Neural progenitor cell (in vitro differentiated cells): ENCODE measurements at regions not wholly inside any gene's neighbourhood (a gene's known extent, or its start where the extent isn't known, plus 50 kb on each side); places are given as distances from the start of the nearest gene placed in this dataset.

Experiments used
- DNase-seq: peaks from one replicate; pipeline ENCODE4 v3.0.0-alpha.2; 2016; ENCODE audit warnings: low spot score
- H2AFZ ChIP-seq: fragments of 200-600 bp; sonication (generic); replicated peaks from 2 replicates; pipeline ENCODE4 v1.6.1; 2016; ENCODE audit warnings: antibody characterized with exemption
- H3F3A ChIP-seq: fragments of 200-600 bp; sonication (generic); 2 replicates; pipeline ENCODE4 v1.6.1; 2016; ENCODE audit warnings: antibody characterized with exemption, low read depth
- H3K27ac ChIP-seq: fragments of 200-600 bp; sonication (generic); 2 replicates; pipeline ENCODE4 v1.5.1; 2016; ENCODE audit warnings: mild to moderate bottlenecking
- H3K27me3 ChIP-seq: fragments of 200-600 bp; sonication (generic); 2 replicates; pipeline ENCODE4 v1.6.1; 2016; ENCODE audit warnings: mild to moderate bottlenecking, moderate library complexity
- H3K36me3 ChIP-seq: fragments of 200-600 bp; sonication (generic); 2 replicates; pipeline ENCODE4 v1.5.1; 2016
- H3K4me1 ChIP-seq: fragments of 200-600 bp; sonication (generic); 2 replicates; pipeline ENCODE4 v1.6.1; 2016; ENCODE audit warnings: mixed run types
- H3K4me2 ChIP-seq: fragments of 200-600 bp; sonication (generic); 2 replicates; pipeline ENCODE4 v1.6.1; 2016
- H3K4me3 ChIP-seq: fragments of 200-600 bp; sonication (generic); 2 replicates; pipeline ENCODE4 v1.5.1; 2016
- H3K79me2 ChIP-seq: fragments of 200-600 bp; sonication (generic); 2 replicates; pipeline ENCODE4 v1.6.1; 2016; ENCODE audit warnings: low read depth
- H3K9ac ChIP-seq: fragments of 200-600 bp; sonication (generic); 2 replicates; pipeline ENCODE4 v1.6.1; 2016
- H3K9me3 ChIP-seq: fragments of 200-600 bp; sonication (generic); 2 replicates; pipeline ENCODE4 v1.5.1; 2016; ENCODE audit warnings: low read depth
- H4K20me1 ChIP-seq: fragments of 200-600 bp; sonication (generic); 2 replicates; pipeline ENCODE4 v1.6.1; 2016; ENCODE audit warnings: low read depth
- H3K27ac Mint-ChIP-seq: 3 replicates; pipeline ENCODE4 v1.8.0; 2021; ENCODE audit warnings: mixed read lengths
- H3K27me3 Mint-ChIP-seq: 2 replicates; pipeline ENCODE4 v1.8.0; 2022; ENCODE audit warnings: low read depth, mild to moderate bottlenecking, inconsistent platforms, moderate library complexity, mixed read lengths; ENCODE audit not compliant: insufficient read depth
- H3K36me3 Mint-ChIP-seq: 3 replicates; pipeline ENCODE4 v1.8.0; 2021; ENCODE audit warnings: mixed read lengths
- H3K4me1 Mint-ChIP-seq: 3 replicates; pipeline ENCODE4 v1.8.0; 2021; ENCODE audit warnings: mixed read lengths
- H3K4me3 Mint-ChIP-seq: 3 replicates; pipeline ENCODE4 v1.8.0; 2021; ENCODE audit warnings: mild to moderate bottlenecking, moderate library complexity, mixed read lengths
- H3K9me3 Mint-ChIP-seq: 3 replicates; pipeline ENCODE4 v1.8.0; 2020; ENCODE audit warnings: mixed read lengths
- EZH2 ChIP-seq: fragments of 200-600 bp; sonication (generic); IDR thresholded peaks from 2 replicates; pipeline ENCODE4 v1.6.1; 2017; ENCODE audit warnings: antibody characterized with exemption, mild to moderate bottlenecking, moderate library complexity
- EZH2phosphoT487 ChIP-seq: fragments of 200-600 bp; sonication (generic); IDR thresholded peaks from 2 replicates; pipeline ENCODE4 v1.6.1; 2017; ENCODE audit warnings: antibody characterized with exemption
- TF ChIP-seq, protein P1 (sequence below): fragments of 200-600 bp; sonication (generic); IDR thresholded peaks from 2 replicates; pipeline ENCODE4 v1.5.1; 2017; ENCODE audit warnings: antibody characterized with exemption, mild to moderate bottlenecking

GRCh38 chr17:37831986-37832385, 87.1 kb upstream of the HNF1B start:
- no peaks in the 10 kb centered on the region for H3K27me3 ChIP-seq
- no peak overlapping the region for H3K4me3 Mint-ChIP-seq
- H3K27ac ChIP-seq: no peak overlapping the region
- peaks cover 6% of the 10 kb centered on the region for H3K27me3 Mint-ChIP-seq
- TF ChIP-seq, protein P1, sequence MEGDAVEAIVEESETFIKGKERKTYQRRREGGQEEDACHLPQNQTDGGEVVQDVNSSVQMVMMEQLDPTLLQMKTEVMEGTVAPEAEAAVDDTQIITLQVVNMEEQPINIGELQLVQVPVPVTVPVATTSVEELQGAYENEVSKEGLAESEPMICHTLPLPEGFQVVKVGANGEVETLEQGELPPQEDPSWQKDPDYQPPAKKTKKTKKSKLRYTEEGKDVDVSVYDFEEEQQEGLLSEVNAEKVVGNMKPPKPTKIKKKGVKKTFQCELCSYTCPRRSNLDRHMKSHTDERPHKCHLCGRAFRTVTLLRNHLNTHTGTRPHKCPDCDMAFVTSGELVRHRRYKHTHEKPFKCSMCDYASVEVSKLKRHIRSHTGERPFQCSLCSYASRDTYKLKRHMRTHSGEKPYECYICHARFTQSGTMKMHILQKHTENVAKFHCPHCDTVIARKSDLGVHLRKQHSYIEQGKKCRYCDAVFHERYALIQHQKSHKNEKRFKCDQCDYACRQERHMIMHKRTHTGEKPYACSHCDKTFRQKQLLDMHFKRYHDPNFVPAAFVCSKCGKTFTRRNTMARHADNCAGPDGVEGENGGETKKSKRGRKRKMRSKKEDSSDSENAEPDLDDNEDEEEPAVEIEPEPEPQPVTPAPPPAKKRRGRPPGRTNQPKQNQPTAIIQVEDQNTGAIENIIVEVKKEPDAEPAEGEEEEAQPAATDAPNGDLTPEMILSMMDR: no peak
- TF ChIP-seq EZH2phosphoT487: no peak
- no peak for TF ChIP-seq EZH2
- H3K79me2 ChIP-seq: no peaks in the 10 kb centered on the region
- H2AFZ ChIP-seq: no peak overlapping the region
- no peak overlapping the region for H3K4me2 ChIP-seq
- H3K4me1 Mint-ChIP-seq: peaks cover 52% of the 10 kb centered on the region
- H3K27ac Mint-ChIP-seq: no peak overlapping the region
- H3K9ac ChIP-seq: no peak overlapping the region
- H3K9me3 Mint-ChIP-seq: no peaks in the 10 kb centered on the region
- no peaks in the 10 kb centered on the region for H3K9me3 ChIP-seq
- no peaks in the 10 kb centered on the region for H3F3A ChIP-seq
- peaks cover 5% of the 10 kb centered on the region for H3K4me1 ChIP-seq
- H3K36me3 Mint-ChIP-seq: no peaks in the 10 kb centered on the region
- no peak for DNase-seq
- no peak overlapping the region for H3K4me3 ChIP-seq
- H4K20me1 ChIP-seq: no peaks in the 10 kb centered on the region
- H3K36me3 ChIP-seq: no peaks in the 10 kb centered on the region

GRCh38 chr17:37831492-37831891, 86.6 kb upstream of the HNF1B start:
- Histone ChIP-seq H2AFZ (no peak overlapping the region), H3K27me3 (no peaks in the 10 kb centered on the region), H3K9me3 (no peaks in the 10 kb centered on the region), H4K20me1 (no peaks in the 10 kb centered on the region), H3K27ac (no peak overlapping the region), H3F3A (no peaks in the 10 kb centered on the region), H3K4me2 (no peak overlapping the region), H3K79me2 (no peaks in the 10 kb centered on the region), H3K4me1 (peaks cover 5% of the 10 kb centered on the region), H3K9ac (no peak overlapping the region), H3K4me3 (no peak overlapping the region), H3K36me3 (no peaks in the 10 kb centered on the region)
- DNase-seq: no peak
- TF ChIP-seq EZH2 (no peak), EZH2phosphoT487 (no peak)
- TF ChIP-seq, protein P1: no peak
- Mint-ChIP-seq H3K36me3 (no peaks in the 10 kb centered on the region), H3K4me1 (peaks cover 57% of the 10 kb centered on the region), H3K27me3 (peaks cover 6% of the 10 kb centered on the region), H3K9me3 (no peaks in the 10 kb centered on the region), H3K4me3 (no peak overlapping the region), H3K27ac (no peak overlapping the region)

DNA sequence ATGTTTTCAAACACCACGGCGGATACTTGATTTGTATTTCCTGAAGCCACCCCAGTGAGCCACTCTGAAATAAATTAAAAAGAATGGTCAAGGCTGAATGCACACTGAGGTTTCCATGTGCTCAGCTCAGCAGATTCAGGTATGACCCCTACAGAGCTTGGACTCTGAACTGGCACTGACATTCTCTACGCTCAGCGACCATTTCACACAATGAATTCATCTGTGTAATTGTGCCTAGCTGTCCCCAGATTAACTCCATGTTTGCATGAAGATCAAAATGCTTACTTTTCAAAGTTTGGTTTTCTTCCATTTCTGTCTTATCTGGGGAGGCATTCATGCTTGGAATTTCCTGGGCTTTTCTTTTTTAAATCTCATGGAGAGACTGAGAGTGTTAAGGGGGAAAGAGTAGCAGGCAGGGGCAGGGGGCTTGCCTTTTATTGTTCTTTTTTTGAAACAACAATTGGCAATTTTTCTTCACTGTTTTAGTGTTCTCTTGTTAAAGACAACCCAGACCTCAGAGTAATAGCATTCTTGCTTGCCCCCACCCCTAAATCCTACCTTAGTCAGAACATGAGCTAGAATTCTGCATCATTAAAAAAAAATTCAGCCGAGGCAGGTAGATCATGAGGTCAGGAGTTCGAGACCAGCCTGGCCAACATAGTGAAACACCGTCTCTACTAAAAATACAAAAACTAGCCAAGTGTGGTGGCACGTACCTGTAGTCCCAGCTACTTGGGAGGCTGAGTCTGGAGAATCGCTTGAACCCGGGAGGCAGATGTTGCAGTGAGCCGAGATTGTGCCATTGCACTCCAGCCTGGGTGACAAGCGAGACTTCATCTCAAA, 85.5 kb upstream of the HNF1B start:
- no peak for TF ChIP-seq EZH2phosphoT487
- TF ChIP-seq EZH2: no peak
- TF ChIP-seq, protein P1: no peak
- Histone ChIP-seq H3K36me3 (no peaks in the 10 kb centered on the region), H3K9me3 (no peaks in the 10 kb centered on the region), H3K4me3 (no peak overlapping the region), H3K79me2 (no peaks in the 10 kb centered on the region), H3K27me3 (no peaks in the 10 kb centered on the region), H2AFZ (no peak overlapping the region), H4K20me1 (no peaks in the 10 kb centered on the region), H3K4me2 (no peak overlapping the region), H3K9ac (no peak overlapping the region), H3K27ac (no peak overlapping the region), H3K4me1 (no peaks in the 10 kb centered on the region), H3F3A (no peaks in the 10 kb centered on the region)
- H3K4me3 Mint-ChIP-seq: peak overlapping the region; percentile 17
- peaks cover 4% of the 10 kb centered on the region for H3K27me3 Mint-ChIP-seq
- peaks cover 60% of the 10 kb centered on the region for H3K4me1 Mint-ChIP-seq
- no peak for DNase-seq
- H3K27ac Mint-ChIP-seq: peak overlapping the region; percentile 75
- H3K9me3 Mint-ChIP-seq: no peaks in the 10 kb centered on the region
- no peaks in the 10 kb centered on the region for H3K36me3 Mint-ChIP-seq
